ENCODE measurements at regions not wholly inside any gene's neighbourhood (a gene's known extent, or its start where the extent isn't known, plus 50 kb on each side); places are given as distances from the start of the nearest gene placed in this dataset.

DNA sequence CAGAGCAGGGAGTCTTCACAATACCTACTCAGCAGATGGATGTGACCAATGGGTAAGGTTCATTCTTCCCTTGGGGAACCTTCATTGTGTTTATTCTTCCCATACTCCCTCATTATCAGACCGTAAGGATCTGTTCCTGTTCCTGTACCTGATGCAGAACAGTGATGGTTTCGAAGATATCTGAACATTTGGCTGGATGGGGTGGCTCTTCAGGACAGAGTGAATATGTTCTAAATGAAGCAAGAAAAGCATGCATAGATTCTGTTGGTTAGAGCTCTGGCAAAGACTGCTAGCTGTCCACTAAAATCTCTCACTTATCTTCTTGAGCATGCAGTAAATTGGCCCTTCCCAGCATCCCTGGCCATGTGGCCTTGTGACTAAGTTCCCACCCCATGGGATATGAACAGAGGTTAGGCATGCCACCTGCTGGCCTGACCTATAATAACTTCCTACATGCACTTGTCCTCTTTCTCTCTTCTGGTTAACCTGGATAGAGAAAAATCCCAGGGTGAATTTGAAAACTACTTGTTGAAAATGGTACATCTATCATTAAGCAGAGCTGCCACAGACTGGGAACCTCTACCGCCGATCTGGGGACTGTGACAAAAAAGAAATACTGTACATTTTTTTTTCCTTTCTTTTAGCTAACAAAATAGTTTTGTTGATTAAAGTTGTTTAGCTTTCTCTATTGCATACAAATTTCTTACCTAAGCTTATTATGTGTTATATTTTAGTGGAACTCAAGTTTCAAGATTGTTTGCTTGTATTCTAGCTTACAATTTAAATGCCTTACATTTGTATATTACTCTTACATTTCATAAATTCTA, 60.0 kb upstream of the BANK1 start:
- Histone ChIP-seq H3K4me1 (ENCODE audit: control insufficient read depth, insufficient read depth, low read length, unreplicated experiment) (no peaks in the 10 kb centered on the region), H2AFZ (ENCODE audit: low read length, unreplicated experiment) (no peak overlapping the region)

DNA sequence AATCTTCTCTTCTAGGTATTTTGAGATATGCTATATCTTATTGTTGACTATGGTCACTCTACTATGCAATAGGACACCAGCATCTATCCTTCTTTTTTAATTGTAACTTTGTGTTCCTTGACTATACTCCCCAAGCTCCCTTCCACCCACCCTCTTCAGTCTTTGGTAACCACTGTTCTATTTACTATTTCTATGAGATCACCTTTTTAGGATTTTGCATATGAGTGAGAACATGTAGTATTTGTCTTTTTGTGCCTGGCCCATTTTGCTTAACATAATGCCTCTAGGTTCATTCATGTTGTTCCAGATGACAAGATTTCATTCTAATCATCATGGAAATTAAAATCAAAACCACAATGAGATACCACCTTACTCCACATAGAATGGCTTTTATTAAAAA, 63.3 kb upstream of the BANK1 start:
- no peaks in the 10 kb centered on the region for H3K79me2 ChIP-seq (ENCODE audit: control insufficient read depth, insufficient read depth, low read length, unreplicated experiment)
- H3K4me3 ChIP-seq (ENCODE audit: low read depth, low read length): no peak overlapping the region
- H3K36me3 ChIP-seq (ENCODE audit: insufficient read depth, low read length): no peaks in the 10 kb centered on the region
- H2AFZ ChIP-seq (ENCODE audit: low read length, unreplicated experiment): no peak overlapping the region
- H3K4me1 ChIP-seq (ENCODE audit: control insufficient read depth, insufficient read depth, low read length, unreplicated experiment): no peaks in the 10 kb centered on the region
- H3K27me3 ChIP-seq (ENCODE audit: insufficient read depth, low read length): no peaks in the 10 kb centered on the region
- no peak overlapping the region for H3K27ac ChIP-seq (ENCODE audit: low read depth, low read length)

More for the DNA sequence above, 60.0 kb upstream of the BANK1 start:
- H3K79me2 ChIP-seq (ENCODE audit: control insufficient read depth, insufficient read depth, low read length, unreplicated experiment): no peaks in the 10 kb centered on the region
- no peaks in the 10 kb centered on the region for H3K36me3 ChIP-seq (ENCODE audit: insufficient read depth, low read length)
- H3K27me3 ChIP-seq (ENCODE audit: insufficient read depth, low read length): no peaks in the 10 kb centered on the region
- H3K4me3 ChIP-seq (ENCODE audit: low read depth, low read length): no peak overlapping the region
- no peak overlapping the region for H3K27ac ChIP-seq (ENCODE audit: low read depth, low read length)

DNA sequence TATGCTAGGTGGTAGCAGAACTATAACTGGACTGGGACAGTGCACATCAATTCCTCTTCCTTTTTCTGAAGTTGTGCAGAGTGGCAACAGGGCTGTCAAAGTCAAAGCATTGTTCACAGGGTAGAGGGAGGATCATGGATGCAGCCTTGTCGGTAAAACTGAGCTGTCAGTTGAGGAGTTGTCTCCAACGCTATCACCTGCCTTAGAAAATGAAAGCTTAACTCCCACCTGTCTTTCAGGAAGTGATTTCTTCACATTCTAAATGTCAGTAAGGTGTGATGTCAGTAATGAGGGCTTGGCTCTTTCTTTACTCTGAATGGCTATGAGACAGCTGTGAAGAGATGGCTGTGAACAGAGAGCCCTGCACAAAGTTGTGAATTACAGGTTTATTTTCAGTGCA, 66.4 kb upstream of the BANK1 start:
- no peaks in the 10 kb centered on the region for H3K27me3 ChIP-seq (ENCODE audit: insufficient read depth, low read length)
- H3K4me1 ChIP-seq (ENCODE audit: control insufficient read depth, insufficient read depth, low read length, unreplicated experiment): no peaks in the 10 kb centered on the region
- H3K4me3 ChIP-seq (ENCODE audit: low read depth, low read length): no peak overlapping the region
- no peaks in the 10 kb centered on the region for H3K79me2 ChIP-seq (ENCODE audit: control insufficient read depth, insufficient read depth, low read length, unreplicated experiment)
- no peak overlapping the region for H3K27ac ChIP-seq (ENCODE audit: low read depth, low read length)
- H2AFZ ChIP-seq (ENCODE audit: low read length, unreplicated experiment): no peak overlapping the region
- no peaks in the 10 kb centered on the region for H3K36me3 ChIP-seq (ENCODE audit: insufficient read depth, low read length)

DNA sequence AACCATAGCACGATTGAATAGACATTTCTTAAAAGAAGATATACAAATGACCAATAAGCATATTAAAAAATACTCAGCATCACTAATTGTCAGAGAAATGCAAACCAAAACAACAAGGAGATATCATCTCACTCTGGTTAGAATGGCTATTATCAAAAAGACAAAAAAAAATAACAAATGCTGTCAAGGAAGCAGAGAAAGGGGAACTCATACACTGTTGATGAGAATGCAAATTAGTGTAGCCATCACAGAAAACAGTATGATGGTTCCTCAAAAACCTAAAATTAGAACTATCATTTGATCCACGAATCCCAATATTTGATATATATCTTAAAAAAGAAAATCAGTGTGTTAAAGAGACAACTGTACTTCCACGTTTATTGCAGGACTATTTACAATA, 71.7 kb upstream of the BANK1 start:
- Histone ChIP-seq H3K27me3 (ENCODE audit: insufficient read depth, low read length) (no peaks in the 10 kb centered on the region), H2AFZ (ENCODE audit: low read length, unreplicated experiment) (no peak overlapping the region), H3K27ac (ENCODE audit: low read depth, low read length) (no peak overlapping the region), H3K4me1 (ENCODE audit: control insufficient read depth, insufficient read depth, low read length, unreplicated experiment) (no peaks in the 10 kb centered on the region), H3K36me3 (ENCODE audit: insufficient read depth, low read length) (no peaks in the 10 kb centered on the region), H3K79me2 (ENCODE audit: control insufficient read depth, insufficient read depth, low read length, unreplicated experiment) (no peaks in the 10 kb centered on the region), H3K4me3 (ENCODE audit: low read depth, low read length) (no peak overlapping the region)

DNA sequence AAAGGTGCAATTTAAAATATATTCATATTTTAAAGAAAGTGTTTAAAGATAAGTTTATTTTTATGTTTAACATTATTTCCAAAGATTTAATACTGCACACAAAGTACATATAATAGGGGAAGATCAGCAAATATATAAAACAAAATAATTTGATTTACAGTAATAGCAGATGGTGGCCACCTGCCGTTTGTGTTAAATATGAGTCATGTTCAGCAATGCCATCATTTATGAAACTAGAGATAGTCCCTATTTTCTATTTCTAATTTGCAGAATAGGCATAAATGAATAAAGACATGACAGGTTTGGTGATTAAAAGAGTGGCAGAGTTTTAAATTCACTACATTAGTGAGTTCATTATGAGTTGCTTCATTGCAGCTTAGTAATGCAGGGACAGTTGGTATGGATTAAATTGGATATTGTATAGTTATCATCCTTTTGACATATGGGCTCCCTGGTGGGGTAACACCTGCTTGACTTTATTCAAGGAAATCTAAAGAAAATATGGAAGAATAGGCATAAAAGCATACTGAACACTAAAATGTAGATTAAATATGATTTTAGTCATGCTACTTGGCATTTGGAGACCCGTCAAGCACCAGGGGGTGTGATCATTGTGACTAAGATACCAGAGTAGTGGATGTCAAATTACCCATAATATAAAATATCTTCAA, 78.8 kb upstream of the BANK1 start:
- Histone ChIP-seq H3K4me1 (ENCODE audit: control insufficient read depth, insufficient read depth, low read length, unreplicated experiment) (peaks cover 3% of the 10 kb centered on the region), H2AFZ (ENCODE audit: low read length, unreplicated experiment) (no peak overlapping the region), H3K27ac (ENCODE audit: low read depth, low read length) (no peak overlapping the region), H3K27me3 (ENCODE audit: insufficient read depth, low read length) (no peaks in the 10 kb centered on the region), H3K79me2 (ENCODE audit: control insufficient read depth, insufficient read depth, low read length, unreplicated experiment) (no peaks in the 10 kb centered on the region), H3K36me3 (ENCODE audit: insufficient read depth, low read length) (no peaks in the 10 kb centered on the region), H3K4me3 (ENCODE audit: low read depth, low read length) (no peak overlapping the region)

DNA sequence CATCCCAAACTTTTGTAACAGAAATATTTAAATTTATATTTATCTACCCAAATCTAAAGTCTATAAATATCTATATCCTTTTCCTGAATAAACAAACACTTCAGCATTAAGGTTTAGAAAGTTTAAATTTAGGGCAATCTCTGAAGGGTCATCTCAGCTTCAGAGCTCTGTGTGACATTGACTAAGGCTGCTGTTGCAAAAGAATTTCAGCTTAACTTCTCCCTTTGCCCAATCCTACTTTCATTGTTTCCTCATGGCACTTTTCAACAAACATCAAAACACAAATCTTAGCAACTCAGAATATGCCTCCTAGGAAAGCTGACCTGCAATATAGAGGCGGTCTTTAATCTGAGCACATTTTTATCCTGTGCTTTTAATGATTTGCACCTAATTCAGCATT, 79.7 kb upstream of the BANK1 start:
- H3K27ac ChIP-seq (ENCODE audit: low read depth, low read length): no peak overlapping the region
- no peak overlapping the region for H2AFZ ChIP-seq (ENCODE audit: low read length, unreplicated experiment)
- no peaks in the 10 kb centered on the region for H3K79me2 ChIP-seq (ENCODE audit: control insufficient read depth, insufficient read depth, low read length, unreplicated experiment)
- H3K4me3 ChIP-seq (ENCODE audit: low read depth, low read length): no peak overlapping the region
- H3K36me3 ChIP-seq (ENCODE audit: insufficient read depth, low read length): no peaks in the 10 kb centered on the region
- H3K4me1 ChIP-seq (ENCODE audit: control insufficient read depth, insufficient read depth, low read length, unreplicated experiment): peaks cover 3% of the 10 kb centered on the region
- H3K27me3 ChIP-seq (ENCODE audit: insufficient read depth, low read length): no peaks in the 10 kb centered on the region

DNA sequence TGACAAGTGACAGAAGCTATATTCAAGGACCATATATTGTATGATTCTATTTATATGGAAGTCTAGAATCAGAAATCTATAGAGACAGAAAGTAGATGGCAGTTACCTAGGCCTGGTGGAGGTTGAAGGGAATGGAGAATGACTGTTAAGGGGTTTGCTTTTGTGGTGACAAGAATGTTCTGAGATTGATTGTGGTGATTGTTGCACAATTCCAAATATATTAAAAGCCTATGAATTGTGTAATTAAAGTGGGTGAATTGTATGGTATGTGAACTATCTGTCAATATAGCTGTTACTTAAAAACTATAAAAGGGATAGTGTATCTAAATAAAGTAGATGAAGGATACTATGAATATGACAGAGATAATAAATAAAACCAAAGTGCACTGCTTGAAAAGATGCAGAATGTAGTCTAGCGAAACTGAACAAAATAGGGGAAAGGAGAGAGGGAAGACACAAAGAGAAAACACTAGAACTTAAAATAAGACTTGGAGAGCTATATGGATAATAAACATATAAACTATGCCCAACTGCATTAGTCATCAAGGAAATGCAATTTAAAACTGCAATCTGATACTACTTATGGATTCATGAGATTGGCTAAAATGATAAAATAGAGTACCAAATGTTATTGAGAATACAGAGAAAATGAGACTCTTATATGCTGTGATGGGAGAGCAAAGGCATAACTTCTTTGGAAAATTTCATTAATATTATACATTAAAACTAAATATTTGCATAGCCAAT, 82.1 kb upstream of the BANK1 start:
- no peak overlapping the region for H3K4me3 ChIP-seq (ENCODE audit: low read depth, low read length)
- no peak overlapping the region for H2AFZ ChIP-seq (ENCODE audit: low read length, unreplicated experiment)
- peaks cover 3% of the 10 kb centered on the region for H3K4me1 ChIP-seq (ENCODE audit: control insufficient read depth, insufficient read depth, low read length, unreplicated experiment)
- H3K79me2 ChIP-seq (ENCODE audit: control insufficient read depth, insufficient read depth, low read length, unreplicated experiment): no peaks in the 10 kb centered on the region
- H3K27me3 ChIP-seq (ENCODE audit: insufficient read depth, low read length): no peaks in the 10 kb centered on the region
- no peak overlapping the region for H3K27ac ChIP-seq (ENCODE audit: low read depth, low read length)
- H3K36me3 ChIP-seq (ENCODE audit: insufficient read depth, low read length): no peaks in the 10 kb centered on the region

DNA sequence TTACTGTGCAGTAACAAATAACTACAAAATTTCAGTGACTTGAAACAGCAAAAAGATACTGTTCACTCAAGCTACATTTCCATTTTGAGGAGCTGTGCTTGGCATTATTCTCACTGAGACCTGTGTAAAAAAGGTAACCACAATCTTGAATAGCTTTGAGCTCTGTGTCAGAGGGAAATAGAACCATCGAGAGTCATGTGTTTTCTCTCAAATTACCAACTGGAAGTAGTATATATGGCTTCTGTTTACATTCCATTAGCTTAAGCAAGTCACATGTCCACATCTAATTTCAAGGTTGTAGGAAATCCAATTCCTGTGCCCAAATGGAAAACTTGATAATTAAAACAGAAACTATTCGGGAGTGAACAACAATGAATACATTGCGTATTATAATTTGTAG, 82.9 kb upstream of the BANK1 start:
- no peak overlapping the region for H3K27ac ChIP-seq (ENCODE audit: low read depth, low read length)
- H3K27me3 ChIP-seq (ENCODE audit: insufficient read depth, low read length): no peaks in the 10 kb centered on the region
- peaks cover 3% of the 10 kb centered on the region for H3K4me1 ChIP-seq (ENCODE audit: control insufficient read depth, insufficient read depth, low read length, unreplicated experiment)
- no peak overlapping the region for H3K4me3 ChIP-seq (ENCODE audit: low read depth, low read length)
- H3K79me2 ChIP-seq (ENCODE audit: control insufficient read depth, insufficient read depth, low read length, unreplicated experiment): no peaks in the 10 kb centered on the region
- H2AFZ ChIP-seq (ENCODE audit: low read length, unreplicated experiment): no peak overlapping the region
- no peaks in the 10 kb centered on the region for H3K36me3 ChIP-seq (ENCODE audit: insufficient read depth, low read length)

DNA sequence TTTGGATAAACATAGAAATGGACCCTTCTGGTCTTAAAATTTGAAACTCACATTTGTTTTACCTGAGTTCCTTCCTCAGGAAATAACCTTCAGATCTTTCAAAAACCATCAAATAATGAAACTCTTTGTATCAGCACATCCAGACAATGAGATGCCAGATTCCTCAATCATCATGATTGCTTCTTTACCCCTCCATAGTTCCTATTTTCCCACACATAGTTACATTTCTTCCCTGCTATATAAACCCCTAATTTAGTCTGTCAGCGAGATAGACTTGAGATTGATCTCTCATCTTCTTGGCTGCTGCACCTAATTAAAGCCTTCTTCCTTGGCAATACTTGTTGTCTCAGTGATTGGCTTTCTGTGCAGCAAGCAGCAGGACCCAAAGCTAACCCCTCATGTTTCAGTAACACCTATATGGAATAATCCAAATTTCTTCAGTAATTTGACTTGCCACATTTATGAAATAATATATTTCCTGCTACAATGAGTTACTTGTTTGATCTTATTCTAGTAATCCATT, 83.9 kb upstream of the BANK1 start:
- Histone ChIP-seq H2AFZ (ENCODE audit: low read length, unreplicated experiment) (no peak overlapping the region), H3K4me3 (ENCODE audit: low read depth, low read length) (no peak overlapping the region), H3K27me3 (ENCODE audit: insufficient read depth, low read length) (no peaks in the 10 kb centered on the region), H3K36me3 (ENCODE audit: insufficient read depth, low read length) (no peaks in the 10 kb centered on the region), H3K79me2 (ENCODE audit: control insufficient read depth, insufficient read depth, low read length, unreplicated experiment) (no peaks in the 10 kb centered on the region), H3K4me1 (ENCODE audit: control insufficient read depth, insufficient read depth, low read length, unreplicated experiment) (peaks cover 3% of the 10 kb centered on the region), H3K27ac (ENCODE audit: low read depth, low read length) (no peak overlapping the region)

DNA sequence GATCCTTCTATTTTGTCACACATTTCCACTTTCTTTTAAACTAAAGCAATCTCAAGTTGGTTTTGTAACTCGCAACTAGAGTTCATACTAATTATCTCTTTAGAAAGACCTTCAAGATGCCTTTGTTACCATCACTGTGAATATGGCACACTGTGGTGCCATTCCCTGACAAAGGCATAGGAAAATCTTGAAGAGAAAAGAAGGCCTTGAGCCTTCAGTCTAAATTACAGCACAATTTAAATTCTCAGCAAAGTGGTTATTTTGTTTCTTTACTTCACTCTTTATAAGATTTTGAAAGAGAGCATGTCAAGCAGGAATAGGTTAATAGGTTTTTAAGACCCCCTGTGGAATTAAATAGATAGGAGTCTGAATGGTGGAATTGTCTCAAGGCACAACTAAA, 89.0 kb upstream of the BANK1 start:
- H2AFZ ChIP-seq (ENCODE audit: low read length, unreplicated experiment): no peak overlapping the region

More for the DNA sequence above, 89.0 kb upstream of the BANK1 start:
- H3K27me3 ChIP-seq (ENCODE audit: insufficient read depth, low read length): no peaks in the 10 kb centered on the region
- H3K27ac ChIP-seq (ENCODE audit: low read depth, low read length): no peak overlapping the region
- no peaks in the 10 kb centered on the region for H3K79me2 ChIP-seq (ENCODE audit: control insufficient read depth, insufficient read depth, low read length, unreplicated experiment)
- H3K4me3 ChIP-seq (ENCODE audit: low read depth, low read length): no peak overlapping the region
- no peaks in the 10 kb centered on the region for H3K4me1 ChIP-seq (ENCODE audit: control insufficient read depth, insufficient read depth, low read length, unreplicated experiment)
- no peaks in the 10 kb centered on the region for H3K36me3 ChIP-seq (ENCODE audit: insufficient read depth, low read length)

Data from ACC112 (cell line).